Femur (tissue), 1 donor: ENCODE measurements at regions not wholly inside any gene's neighbourhood (a gene's known extent, or its start where the extent isn't known, plus 50 kb on each side); places are given as distances from the start of the nearest gene placed in this dataset.

ENCODE experiments used
- DNase-seq: peaks from one replicate; pipeline ENCODE4 v3.0.0-alpha.2; 2017

- no peak for DNase-seq
These were observed 189.3 kb downstream of the IPO8 start for GRCh38 chr12:30506411-30506810.

DNA sequence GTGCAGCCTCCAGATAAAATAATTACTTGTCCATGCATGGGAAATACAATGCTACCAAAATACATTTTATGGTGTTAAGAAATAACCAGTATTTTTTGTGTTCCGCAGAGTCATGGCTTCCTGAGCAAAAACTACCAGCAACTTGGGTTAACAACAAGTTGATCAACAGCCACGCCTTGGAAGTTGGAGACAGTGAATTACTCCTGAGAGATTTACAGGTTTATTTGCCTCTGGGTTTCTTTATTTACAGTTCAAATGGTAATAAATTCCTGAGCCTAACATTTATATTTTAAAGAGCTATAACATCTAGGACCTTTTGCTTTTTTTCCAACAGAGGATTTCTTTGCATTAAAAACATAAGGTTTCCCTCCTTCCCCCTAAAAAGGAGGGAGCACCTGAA, 194.0 kb downstream of the IPO8 start:
- DNase-seq, result no peak

DNA sequence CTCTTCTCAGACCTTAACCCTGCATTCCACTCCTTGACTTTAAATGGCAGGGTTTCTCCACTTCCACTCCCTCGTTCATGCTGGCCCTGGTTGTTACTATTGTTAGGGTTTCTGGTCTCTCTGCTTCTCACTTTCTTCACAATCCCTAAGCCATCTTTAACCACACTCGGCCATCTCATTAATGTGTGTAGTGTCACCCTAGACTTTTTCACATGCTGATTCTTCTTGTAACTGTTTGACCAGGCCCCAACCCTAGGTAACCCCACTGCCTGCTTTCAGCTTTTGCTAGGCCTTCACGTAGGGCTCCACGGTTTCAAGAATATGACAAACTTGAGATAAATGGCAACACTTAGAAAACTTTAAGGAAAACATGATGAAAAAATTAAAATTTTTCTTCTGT, 195.1 kb downstream of the IPO8 start:
- DNase-seq, result no peak

DNA sequence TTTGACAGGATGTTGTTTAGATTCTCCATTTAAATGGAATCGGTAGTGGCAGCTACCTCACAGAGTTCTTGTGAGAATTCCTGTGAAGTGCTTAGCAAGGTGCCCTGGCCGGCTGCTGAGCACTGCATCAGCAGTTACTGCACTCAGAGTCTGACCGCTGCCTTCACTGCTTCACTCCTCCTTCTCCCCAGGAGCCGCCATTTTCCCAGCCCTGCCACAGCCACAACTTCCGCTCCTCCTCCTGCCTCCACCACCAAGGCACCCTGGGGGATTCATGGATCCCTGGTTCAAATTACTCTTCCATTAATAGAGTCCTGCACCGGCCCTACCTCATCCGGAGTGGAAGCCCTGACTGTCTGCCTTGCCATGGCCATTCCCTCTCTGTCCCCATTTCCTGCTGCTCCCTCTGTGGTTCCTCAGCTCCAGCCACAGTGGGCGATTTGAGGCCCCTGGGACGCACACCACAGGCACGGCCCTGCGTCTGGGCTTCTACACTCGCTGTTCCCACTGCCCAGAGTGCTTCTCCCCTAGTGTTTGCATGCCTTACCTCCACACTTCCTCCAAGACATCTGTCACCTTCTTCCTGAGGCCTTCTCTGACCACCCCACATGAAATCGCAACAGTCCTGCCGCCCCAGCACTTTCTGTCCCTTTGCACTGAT, 210.3 kb downstream of the IPO8 start:
- DNase-seq, result no peak

DNA sequence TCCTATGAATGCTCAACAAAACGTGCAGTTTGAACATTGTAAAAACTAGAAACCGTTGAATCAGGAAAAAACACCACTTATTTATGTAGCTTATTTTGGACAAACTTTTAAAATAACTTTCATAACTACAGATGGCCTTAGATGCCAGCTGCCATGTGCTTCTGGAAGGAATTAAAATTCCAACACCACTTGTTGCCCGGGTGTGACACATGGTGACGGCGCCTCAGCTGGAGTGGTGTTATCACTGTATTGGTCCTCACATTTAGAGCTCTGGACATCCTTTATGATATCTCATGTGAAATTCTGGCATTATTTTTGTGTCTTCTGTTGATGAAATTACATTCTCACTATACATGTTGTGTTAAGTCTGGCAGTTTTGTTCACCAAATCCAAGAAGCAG, 211.0 kb downstream of the IPO8 start:
- no peak for DNase-seq

DNA sequence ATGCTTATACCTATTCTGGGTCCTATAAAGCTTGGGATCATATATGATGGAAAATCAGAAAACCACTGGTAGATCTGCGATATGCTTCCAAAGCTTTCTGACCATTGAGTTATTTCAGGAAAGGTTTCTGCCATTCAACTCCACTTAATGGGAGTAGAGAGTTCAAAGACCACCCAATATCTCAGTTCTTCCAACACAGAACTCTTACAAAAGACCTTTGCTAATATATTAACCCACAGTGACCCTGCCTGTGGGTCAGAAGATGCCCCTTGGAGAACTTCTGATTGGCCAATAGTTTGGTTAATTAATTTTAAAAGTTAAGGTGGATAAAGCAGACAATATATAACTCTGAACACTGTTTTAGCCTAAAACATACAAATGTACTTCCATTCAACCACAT, 213.0 kb downstream of the IPO8 start:
- no peak for DNase-seq

DNA sequence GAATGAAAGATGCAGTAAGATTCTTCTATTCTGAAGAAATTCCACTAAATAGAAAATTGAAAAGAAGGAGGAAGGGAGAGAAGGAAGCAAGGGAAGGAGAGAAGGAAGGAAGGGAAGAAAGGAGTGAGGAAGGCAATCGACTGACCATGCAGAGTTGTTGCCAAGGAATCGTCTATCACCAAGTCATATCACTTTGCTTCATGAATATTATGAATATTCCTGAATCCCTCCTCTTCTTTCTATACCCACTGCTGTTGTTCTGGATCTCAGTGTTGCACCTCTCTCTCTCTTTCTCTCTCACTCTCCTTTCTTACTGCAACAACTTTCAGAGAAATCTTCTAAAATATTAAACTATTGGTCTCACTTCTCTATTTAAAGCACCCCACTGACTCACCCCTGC, 222.4 kb downstream of the IPO8 start:
- no peak for DNase-seq

- no peak for DNase-seq
These were observed 229.5 kb downstream of the IPO8 start for GRCh38 chr12:30466093-30466585.

DNA sequence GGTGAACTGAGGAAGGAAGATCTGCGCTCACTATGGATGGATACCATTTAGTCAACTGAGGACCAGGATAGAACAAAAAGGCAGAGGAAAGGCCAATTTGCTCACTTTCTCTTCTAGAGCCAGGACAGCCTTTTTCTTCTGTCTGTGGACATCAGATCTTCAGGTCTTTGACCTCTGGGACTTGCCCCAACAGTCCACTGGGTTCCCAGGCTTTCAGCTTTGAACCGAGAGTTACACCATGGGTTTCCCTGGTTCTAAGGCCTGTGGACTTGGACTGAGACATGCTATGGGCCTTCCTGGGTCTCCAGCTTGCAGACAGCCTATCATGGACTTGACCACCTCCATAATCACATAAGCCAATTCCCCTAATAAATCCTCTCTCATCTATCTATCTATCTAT, 232.0 kb downstream of the IPO8 start:
- no peak for DNase-seq

DNA sequence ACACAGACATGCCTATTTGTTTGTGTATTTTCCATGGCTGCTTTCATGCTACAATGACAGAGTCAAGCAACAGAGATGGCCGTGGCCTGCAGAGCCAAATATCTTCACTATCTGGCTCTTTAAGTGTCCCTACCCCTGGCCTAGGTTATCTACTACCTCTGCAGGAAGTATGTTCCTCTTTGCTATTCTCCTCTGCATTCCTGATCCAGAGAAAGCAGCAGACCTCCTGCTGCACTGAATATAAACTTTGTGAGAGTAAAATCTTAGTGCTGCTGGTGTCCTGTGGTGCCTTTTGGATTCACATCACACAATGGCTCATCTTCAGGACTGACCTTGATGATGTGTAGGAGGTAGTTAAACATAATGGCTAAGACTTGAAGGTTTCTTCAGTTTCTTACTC, 233.4 kb downstream of the IPO8 start:
- no peak for DNase-seq

GRCh38 chr12:30461026-30461615, 234.5 kb downstream of the IPO8 start:
- DNase-seq, result no peak

DNA sequence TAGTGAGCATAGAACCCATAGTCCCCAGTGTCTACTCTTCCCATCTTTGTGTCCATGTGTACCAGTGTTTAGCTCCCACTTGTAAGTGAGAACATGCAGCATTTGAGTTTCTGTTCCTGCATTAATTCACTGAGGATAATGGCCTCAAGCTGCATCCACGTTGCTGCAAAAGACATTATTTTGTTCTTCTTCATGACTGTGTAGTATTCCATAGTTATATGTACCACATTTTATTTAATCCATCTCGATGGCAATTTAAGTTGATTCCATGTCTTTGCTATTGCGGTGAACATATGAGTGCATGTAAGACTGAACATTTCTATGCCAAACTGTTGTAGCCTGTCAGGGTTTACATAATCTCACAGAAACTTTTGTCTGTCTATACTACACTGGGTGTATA, 237.2 kb downstream of the IPO8 start:
- DNase-seq, result no peak

GRCh38 chr12:30457621-30458289, 237.9 kb downstream of the IPO8 start:
- no peak for DNase-seq

DNA sequence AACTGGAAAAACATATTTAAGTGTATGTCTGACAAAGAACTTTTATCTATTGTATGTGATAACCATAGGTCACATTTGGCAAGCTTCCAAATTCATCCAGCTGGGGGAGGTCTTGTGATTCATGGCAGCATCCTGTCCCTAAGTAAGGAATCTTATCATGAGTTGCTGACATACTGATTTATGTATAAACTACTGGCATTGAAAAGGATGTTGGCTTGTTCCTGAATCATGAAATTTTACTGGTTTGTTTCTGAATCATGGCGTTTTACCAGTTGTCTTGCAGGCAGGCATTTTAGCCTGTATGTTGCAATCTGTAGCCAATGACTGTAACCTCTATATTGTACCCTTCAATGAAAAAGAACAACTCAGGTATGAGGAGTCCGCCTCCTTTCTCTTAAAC, 244.8 kb downstream of the IPO8 start:
- DNase-seq, result no peak

DNA sequence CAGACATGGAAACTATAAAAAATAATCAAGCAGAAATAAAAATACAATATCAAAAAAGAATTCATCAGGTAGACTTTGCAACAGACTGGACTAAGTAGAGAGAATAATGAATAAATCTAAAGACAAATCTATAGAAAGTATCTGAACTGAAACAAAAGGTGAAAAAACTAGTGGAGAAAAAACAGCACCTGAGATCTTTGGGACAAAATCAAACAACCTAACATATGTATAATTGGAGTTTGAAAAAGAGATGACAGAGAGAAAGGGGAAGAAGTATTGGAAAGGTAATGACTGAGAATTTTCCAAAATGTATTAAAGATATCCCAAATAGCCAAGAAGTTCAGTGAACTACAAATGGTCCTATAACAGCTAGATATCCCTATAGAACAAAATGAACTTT, 245.4 kb downstream of the IPO8 start:
- no peak for DNase-seq

- no peak for DNase-seq
These were observed 247.6 kb downstream of the IPO8 start for GRCh38 chr12:30448038-30448437.

DNA sequence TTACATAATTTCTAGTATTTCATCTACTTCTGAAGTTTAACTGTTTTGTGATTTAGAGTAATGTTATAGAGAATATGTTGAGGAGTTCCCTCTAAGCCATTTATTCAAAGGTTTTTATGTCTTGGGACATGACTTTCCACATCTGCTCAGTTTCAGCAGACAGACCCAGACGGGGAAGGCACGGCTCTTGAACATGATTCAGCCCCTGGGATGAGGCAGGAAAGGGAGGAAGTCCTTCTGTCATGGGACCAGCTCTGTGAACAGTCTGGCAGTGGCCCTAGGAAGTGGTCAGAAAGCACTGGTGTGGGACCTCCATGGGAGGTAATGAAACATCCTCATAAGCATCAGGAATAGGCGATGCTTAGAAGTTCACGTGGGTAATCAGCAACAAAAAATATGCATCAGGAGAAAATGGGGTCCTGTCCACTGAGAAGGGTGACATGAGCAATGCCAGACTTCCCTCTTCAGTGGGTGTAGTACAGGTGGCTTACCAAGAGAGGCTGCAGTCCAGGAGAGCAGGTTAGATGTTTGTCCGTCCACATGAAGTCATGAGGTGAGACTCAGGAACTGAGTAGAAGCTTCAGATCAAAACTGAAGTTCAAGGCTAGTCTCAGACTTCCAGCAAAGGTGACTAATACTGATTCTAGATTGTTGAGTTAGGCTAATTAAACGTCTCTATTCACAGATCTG, 248.5 kb downstream of the IPO8 start:
- DNase-seq, result no peak

DNA sequence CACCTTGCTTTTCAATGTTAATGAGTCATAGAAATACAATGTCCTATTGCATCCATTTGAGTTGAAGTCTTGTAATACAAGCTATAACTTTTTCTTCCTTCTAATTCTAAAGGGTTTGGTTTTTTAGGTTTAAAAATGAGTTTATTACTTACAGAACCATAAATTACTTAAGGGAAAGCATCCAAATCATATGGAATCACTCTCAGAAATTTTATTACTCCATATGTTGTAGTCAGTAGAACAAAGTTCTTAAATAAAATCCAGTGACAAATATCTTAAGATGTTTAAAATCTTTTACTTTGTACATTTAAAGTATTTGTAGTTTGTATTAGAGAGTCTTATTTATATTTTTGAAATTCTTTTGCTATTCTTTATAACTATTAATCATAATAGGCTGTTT, 253.2 kb downstream of the IPO8 start:
- DNase-seq, result no peak

GRCh38 chr12:30440826-30441602, 254.7 kb downstream of the IPO8 start:
- DNase-seq, result no peak

DNA sequence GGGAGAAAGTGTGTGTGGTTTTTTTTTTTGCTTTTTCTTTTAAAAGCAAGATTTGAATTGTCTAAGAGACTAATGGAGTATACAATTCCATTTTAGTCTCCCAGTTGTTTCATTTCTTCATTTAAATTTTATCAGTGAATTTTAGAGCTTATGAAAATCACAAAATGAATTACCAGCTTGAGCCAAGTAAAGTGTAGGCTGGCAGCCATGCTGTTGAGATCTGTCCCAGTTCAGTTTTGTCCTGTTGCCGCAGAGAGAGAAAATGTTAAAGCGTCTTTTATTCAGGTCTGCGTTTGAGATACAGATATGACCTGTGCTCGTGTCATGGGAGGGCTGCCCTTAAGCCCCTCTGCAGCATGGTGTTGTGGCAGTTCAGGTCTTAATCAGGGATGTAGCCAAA, 256.5 kb downstream of the IPO8 start:
- DNase-seq, result no peak

DNA sequence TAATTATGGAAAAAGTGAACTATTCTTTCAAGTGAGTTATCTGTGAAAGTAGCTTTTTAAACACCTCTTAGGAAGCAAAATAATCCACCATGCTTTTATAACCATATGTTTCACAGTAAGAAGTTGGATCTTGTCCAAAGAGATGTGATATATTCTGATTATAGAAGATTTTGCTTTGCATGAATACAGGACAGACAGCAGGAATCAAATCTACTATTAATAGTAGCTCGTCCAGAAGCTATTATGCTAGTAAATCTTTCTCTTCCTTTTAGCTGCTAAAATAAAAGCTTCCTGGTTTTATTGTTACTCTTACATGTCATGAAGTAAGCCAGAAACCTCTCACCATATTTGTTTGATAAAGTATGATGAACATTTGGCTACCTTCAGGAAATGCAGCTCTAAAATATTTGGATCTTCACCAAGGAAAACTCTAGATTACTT, 257.0 kb downstream of the IPO8 start:
- no peak for DNase-seq

- DNase-seq, result no peak
These were observed 258.1 kb downstream of the IPO8 start for GRCh38 chr12:30437616-30438015.

DNA sequence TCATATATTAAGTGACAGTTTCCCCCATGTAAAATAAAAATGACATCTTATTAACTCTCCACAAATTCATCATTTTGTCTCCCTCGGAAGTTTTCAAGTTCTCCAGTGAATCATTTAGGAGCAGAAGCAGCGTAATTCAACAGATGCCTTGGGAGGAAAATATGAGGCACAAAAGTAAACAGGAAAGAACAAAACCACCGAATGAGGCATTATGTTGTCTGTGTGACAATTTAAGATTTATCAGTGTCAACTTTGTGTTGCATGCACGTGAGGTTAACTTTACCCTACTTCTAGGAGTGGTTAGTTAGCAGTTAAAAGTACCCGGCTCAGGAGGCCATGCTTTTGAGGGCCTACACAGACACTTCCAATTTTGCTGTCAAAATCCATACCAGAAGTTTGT, 258.6 kb downstream of the IPO8 start:
- DNase-seq, result no peak
